SK-N-SH treated with all-trans-retinoic acid at 6 μM for 48 hours (cell line): ENCODE measurements at regions not wholly inside any gene's neighbourhood (a gene's known extent, or its start where the extent isn't known, plus 50 kb on each side); places are given as distances from the start of the nearest gene placed in this dataset.

Experiments
- ARNTL ChIP-seq: fragments of 450-650 bp; formaldehyde crosslinking; IDR thresholded peaks from 2 replicates; pipeline ENCODE4 v1.5.0; 2020; ENCODE audit warnings: low read depth, mild to moderate bottlenecking, moderate library complexity, borderline replicate concordance
- CREB5 ChIP-seq: fragments of 250-450 bp; sonication (Bioruptor Pico); IDR thresholded peaks from 2 replicates; pipeline ENCODE4 v1.5.1; 2020; ENCODE audit warnings: low read depth, mild to moderate bottlenecking, moderate library complexity
- CSDC2 ChIP-seq: fragments of 250-450 bp; sonication (Bioruptor Pico); IDR thresholded peaks from 2 replicates; pipeline ENCODE4 v1.5.0; 2020; ENCODE audit warnings: mild to moderate bottlenecking, moderate library complexity
- OSR1 ChIP-seq: fragments of 250-450 bp; sonication (Bioruptor Pico); IDR thresholded peaks from 2 replicates; pipeline ENCODE4 v1.8.0; 2022; ENCODE audit warnings: moderate library complexity, mild to moderate bottlenecking, inconsistent platforms
- PPARA ChIP-seq: fragments of 250-450 bp; sonication (Bioruptor Pico); IDR thresholded peaks from 2 replicates; pipeline ENCODE4 v1.5.0; 2020; ENCODE audit warnings: mild to moderate bottlenecking, borderline replicate concordance
- RARB ChIP-seq: fragments of 250-450 bp; sonication (Bioruptor Pico); IDR thresholded peaks from 2 replicates; pipeline ENCODE4 v1.8.0; 2021; ENCODE audit warnings: mild to moderate bottlenecking, moderate library complexity
- SNAI2 ChIP-seq: fragments of 250-450 bp; sonication (Bioruptor Pico); IDR thresholded peaks from 2 replicates; pipeline ENCODE4 v1.5.0; 2020; ENCODE audit warnings: mild to moderate bottlenecking, moderate library complexity
- TCF4 ChIP-seq: fragments of 250-450 bp; sonication (Bioruptor Pico); IDR thresholded peaks from 2 replicates; pipeline ENCODE4 v1.8.0; 2021; ENCODE audit warnings: mild to moderate bottlenecking, moderate library complexity, borderline replicate concordance
- ZFP3 ChIP-seq: fragments of 250-450 bp; sonication (Bioruptor Pico); IDR thresholded peaks from 2 replicates; pipeline ENCODE4 v1.5.0; 2020; ENCODE audit warnings: mild to moderate bottlenecking, moderate library complexity
- ZFP30 ChIP-seq: fragments of 450-650 bp; formaldehyde crosslinking; IDR thresholded peaks from 2 replicates; pipeline ENCODE4 v1.5.0; 2022; ENCODE audit warnings: mild to moderate bottlenecking, moderate library complexity

- TF ChIP-seq ZFP3 (CRISPR knock-in tag): no peak
- no peak for TF ChIP-seq PPARA
- no peak for TF ChIP-seq SNAI2 (CRISPR knock-in tag)
- no peak for TF ChIP-seq ARNTL
- no peak for TF ChIP-seq CREB5 (CRISPR knock-in tag)
- TF ChIP-seq ZFP30 (CRISPR knock-in tag): no peak
- TF ChIP-seq RARB: no peak
- no peak for TF ChIP-seq TCF4 (CRISPR knock-in tag)
- no peak for TF ChIP-seq CSDC2 (CRISPR knock-in tag)
- no peak for TF ChIP-seq OSR1 (CRISPR knock-in tag)
These were observed 328.7 kb downstream of the ZNF621 start for GRCh38 chr3:40853474-40853873.
